ENCODE measurements at regions not wholly inside any gene's neighbourhood (a gene's known extent, or its start where the extent isn't known, plus 50 kb on each side); places are given as distances from the start of the nearest gene placed in this dataset.

GRCh38 chr11:119791047-119791446 is 62.0 kb upstream of the NECTIN1 start:
- no peak overlapping the region for H3K4me3 Mint-ChIP-seq
- TF ChIP-seq, protein P1, sequence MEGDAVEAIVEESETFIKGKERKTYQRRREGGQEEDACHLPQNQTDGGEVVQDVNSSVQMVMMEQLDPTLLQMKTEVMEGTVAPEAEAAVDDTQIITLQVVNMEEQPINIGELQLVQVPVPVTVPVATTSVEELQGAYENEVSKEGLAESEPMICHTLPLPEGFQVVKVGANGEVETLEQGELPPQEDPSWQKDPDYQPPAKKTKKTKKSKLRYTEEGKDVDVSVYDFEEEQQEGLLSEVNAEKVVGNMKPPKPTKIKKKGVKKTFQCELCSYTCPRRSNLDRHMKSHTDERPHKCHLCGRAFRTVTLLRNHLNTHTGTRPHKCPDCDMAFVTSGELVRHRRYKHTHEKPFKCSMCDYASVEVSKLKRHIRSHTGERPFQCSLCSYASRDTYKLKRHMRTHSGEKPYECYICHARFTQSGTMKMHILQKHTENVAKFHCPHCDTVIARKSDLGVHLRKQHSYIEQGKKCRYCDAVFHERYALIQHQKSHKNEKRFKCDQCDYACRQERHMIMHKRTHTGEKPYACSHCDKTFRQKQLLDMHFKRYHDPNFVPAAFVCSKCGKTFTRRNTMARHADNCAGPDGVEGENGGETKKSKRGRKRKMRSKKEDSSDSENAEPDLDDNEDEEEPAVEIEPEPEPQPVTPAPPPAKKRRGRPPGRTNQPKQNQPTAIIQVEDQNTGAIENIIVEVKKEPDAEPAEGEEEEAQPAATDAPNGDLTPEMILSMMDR (conservative IDR thresholded peaks at IDR 0.05): no peak
- H3K27ac Mint-ChIP-seq (ENCODE audit: unreplicated experiment): no peak overlapping the region
- no peak for DNase-seq (ENCODE audit: low read depth, low spot score)
- H3K4me1 Mint-ChIP-seq: peaks cover 16% of the 10 kb centered on the region
- no peaks in the 10 kb centered on the region for H3K36me3 Mint-ChIP-seq (ENCODE audit: low read depth)
- no peaks in the 10 kb centered on the region for H3K27me3 Mint-ChIP-seq (ENCODE audit: low read depth)
- H3K9me3 Mint-ChIP-seq: no peaks in the 10 kb centered on the region

GRCh38 chr11:119790476-119790875 is 61.5 kb upstream of the NECTIN1 start:
- Mint-ChIP-seq H3K4me3 (no peak overlapping the region), H3K36me3 (ENCODE audit: low read depth) (no peaks in the 10 kb centered on the region), H3K9me3 (no peaks in the 10 kb centered on the region), H3K4me1 (peaks cover 13% of the 10 kb centered on the region), H3K27ac (ENCODE audit: unreplicated experiment) (no peak overlapping the region), H3K27me3 (ENCODE audit: low read depth) (no peaks in the 10 kb centered on the region)
- DNase-seq (ENCODE audit: low read depth, low spot score): no peak
- TF ChIP-seq, protein P1 (conservative IDR thresholded peaks at IDR 0.05): no peak

- DNase-seq (ENCODE audit: low read depth, low spot score): no peak
- Mint-ChIP-seq H3K36me3 (ENCODE audit: low read depth) (no peaks in the 10 kb centered on the region), H3K27ac (ENCODE audit: unreplicated experiment) (no peak overlapping the region), H3K4me3 (no peak overlapping the region), H3K27me3 (ENCODE audit: low read depth) (no peaks in the 10 kb centered on the region), H3K4me1 (peaks cover 8% of the 10 kb centered on the region), H3K9me3 (no peaks in the 10 kb centered on the region)
- TF ChIP-seq, protein P1 (conservative IDR thresholded peaks at IDR 0.05): no peak
Observed at GRCh38 chr11:119789766-119790407, 60.9 kb upstream of the NECTIN1 start.

DNA sequence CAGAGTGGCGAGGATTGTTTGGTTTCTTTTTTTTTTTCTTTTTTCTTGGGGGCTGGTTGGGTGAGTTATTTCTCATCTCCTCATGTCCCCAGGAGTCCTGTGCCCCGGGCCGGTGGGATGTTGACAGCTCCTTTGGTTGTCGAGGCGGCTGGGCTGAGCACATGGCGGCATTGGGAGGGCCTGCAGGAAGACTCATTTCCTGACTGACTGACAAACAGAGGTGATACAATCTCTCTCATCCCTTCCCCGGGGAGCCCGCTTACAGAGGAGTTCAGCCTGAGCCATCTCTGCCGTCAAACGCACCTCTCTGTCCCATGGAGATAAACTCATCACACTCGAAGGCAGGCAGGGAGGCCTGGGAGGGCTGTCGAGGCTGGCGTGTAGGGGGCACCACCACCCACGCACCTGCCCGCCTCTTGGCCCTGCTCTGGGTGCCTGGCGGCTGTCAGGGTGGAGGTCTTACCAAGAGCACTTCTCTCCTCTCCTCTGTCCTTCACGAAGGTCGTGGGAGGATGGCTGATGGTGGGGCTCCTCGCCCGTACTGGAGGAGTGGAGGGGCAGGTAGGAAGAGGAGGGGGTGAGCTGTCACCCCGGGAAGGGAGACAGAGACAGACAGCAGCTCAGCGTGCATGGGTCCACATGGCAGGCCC is 60.0 kb upstream of the NECTIN1 start:
- H3K4me1 Mint-ChIP-seq: peaks cover 8% of the 10 kb centered on the region
- no peak overlapping the region for H3K27ac Mint-ChIP-seq (ENCODE audit: unreplicated experiment)
- no peaks in the 10 kb centered on the region for H3K9me3 Mint-ChIP-seq
- no peak for DNase-seq (ENCODE audit: low read depth, low spot score)
- no peaks in the 10 kb centered on the region for H3K27me3 Mint-ChIP-seq (ENCODE audit: low read depth)
- no peak overlapping the region for H3K4me3 Mint-ChIP-seq
- TF ChIP-seq, protein P1 (conservative IDR thresholded peaks at IDR 0.05): no peak
- no peaks in the 10 kb centered on the region for H3K36me3 Mint-ChIP-seq (ENCODE audit: low read depth)

- Mint-ChIP-seq H3K36me3 (ENCODE audit: low read depth) (no peaks in the 10 kb centered on the region), H3K4me1 (peaks cover 8% of the 10 kb centered on the region), H3K9me3 (no peaks in the 10 kb centered on the region), H3K27me3 (ENCODE audit: low read depth) (no peaks in the 10 kb centered on the region), H3K27ac (ENCODE audit: unreplicated experiment) (peak overlapping the region; percentile 27), H3K4me3 (no peak overlapping the region)
- TF ChIP-seq, protein P1 (conservative IDR thresholded peaks at IDR 0.05): no peak
- no peak for DNase-seq (ENCODE audit: low read depth, low spot score)
Observed at GRCh38 chr11:119788096-119788883, 59.3 kb upstream of the NECTIN1 start.
